ENCODE measurements at regions not wholly inside any gene's neighbourhood (a gene's known extent, or its start where the extent isn't known, plus 50 kb on each side); places are given as distances from the start of the nearest gene placed in this dataset.

DNA sequence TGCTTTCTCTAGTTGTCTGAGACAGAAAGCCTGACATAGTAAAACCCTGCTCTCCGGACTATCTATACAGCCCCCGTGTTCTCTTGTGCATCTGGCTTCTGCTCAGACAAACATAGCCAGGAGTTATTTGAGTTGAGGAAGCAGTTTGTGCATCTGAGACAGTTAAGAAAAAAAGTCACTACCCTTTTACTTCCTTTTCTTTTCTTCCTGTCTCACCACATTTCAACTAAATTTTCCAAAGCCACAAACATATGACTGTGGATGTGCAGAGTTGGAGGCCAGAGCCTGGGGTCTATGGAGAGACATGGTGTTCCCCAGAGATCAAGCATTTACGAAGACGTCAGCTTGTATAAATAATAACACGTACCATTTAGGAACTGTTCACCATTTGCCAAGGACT lies 158.5 kb upstream of the FGGY start:
- Histone ChIP-seq H3K36me3 (no peaks in the 10 kb centered on the region), H3K27me3 (no peaks in the 10 kb centered on the region), H3K9me3 (no peaks in the 10 kb centered on the region), H3K4me3 (no peak overlapping the region), H3K4me1 (peaks cover 23% of the 10 kb centered on the region), H3K27ac (no peak overlapping the region)
- intact Hi-C loops (cut with DNase I): no loop called here
- TF ChIP-seq CTCF (IDR thresholded peaks at IDR 0.05): no peak
- no peak for DNase-seq
- peak; percentile 44 for ATAC-seq

GRCh38 chr1:59139396-59139795 lies 157.5 kb upstream of the FGGY start:
- DNase-seq (no peak), ATAC-seq (peak; percentile 22)
- no peak overlapping the region for H3K27ac ChIP-seq
- intact Hi-C loops (cut with DNase I): no loop called here
- TF ChIP-seq CTCF (IDR thresholded peaks at IDR 0.05): no peak
- H3K27me3 ChIP-seq: no peaks in the 10 kb centered on the region
- H3K36me3 ChIP-seq: no peaks in the 10 kb centered on the region
- H3K9me3 ChIP-seq: no peaks in the 10 kb centered on the region
- peaks cover 27% of the 10 kb centered on the region for H3K4me1 ChIP-seq
- H3K4me3 ChIP-seq: no peak overlapping the region

DNA sequence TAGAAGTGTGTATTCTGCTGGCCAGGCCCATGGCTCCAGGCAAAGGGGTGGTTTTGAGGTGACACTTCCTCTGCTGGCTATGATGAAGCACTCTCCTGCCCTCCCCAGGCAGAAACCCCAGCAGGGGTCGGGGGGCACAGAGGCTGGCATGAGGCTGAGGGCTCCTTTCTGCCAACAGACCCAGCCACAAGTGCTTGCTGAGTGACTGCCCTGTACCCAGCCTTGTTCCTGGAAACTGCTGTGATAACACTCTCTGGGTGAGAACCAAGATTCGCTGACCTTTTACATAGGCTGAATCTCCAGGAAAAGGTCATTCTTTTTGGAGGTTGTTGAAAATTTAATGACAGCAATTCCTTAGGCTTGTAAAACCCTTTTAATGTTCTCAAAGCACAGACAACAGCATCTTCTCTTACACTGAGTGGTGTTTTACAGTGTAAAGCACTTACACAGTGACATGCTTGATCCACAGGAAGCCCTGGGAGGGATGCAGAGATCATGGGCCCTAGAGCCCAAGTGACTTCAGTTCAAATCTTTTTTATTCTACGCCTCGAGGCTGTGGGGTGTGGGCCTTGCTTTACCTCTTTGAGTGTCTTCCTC lies 155.5 kb upstream of the FGGY start:
- Histone ChIP-seq H3K4me3 (no peak overlapping the region), H3K27me3 (no peaks in the 10 kb centered on the region), H3K9me3 (no peaks in the 10 kb centered on the region), H3K4me1 (peaks cover 29% of the 10 kb centered on the region), H3K27ac (no peak overlapping the region), H3K36me3 (no peaks in the 10 kb centered on the region)
- TF ChIP-seq CTCF (IDR thresholded peaks at IDR 0.05): no peak
- intact Hi-C loops (cut with DNase I): loop anchor here (10.0 kb wide), 1 partner anchor 357 kb away; the partner anchor contains the start of gene JUN
- DNase-seq (no peak), ATAC-seq (no peak)

DNA sequence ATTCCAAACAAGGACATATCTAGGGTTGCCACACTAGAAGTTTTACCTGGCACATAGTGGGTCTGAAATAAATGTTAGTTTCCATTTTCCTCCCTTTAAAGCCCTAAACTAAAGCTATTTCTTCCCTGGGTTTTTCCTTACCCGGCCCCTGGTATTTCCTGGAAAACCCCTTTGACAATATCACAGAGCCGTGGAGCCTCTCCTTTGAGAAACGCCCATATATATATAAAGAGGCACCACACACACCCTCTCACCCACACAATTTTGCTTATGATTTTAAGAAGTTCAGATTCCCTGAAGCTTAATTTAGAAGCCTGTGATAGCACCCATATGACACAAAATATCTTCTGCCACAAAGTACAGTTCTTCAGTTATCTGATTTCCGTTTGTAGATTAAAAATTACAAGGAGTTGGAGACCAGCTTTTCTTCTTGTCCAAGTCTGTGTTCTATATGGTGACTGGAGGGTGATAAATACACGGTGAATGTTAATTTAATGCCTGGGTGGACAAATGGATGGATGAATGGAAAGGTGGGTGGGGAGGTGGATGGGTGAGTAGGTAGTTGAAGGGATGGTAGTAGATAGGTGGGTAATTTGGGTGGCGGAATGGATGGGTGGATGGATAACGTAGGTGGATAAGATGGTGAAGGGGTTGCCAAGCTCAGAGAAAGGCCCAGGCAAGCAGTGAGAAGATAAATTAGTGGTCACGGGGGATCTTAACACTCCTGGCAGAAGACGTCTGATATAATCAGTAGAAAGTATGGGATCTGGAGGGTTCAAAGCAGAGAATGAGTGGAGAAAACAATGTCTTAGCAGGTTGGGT lies 154.4 kb upstream of the FGGY start:
- no peak overlapping the region for H3K27ac ChIP-seq
- intact Hi-C loops (cut with DNase I): loop anchor here (10.0 kb wide), 1 partner anchor 358 kb away; the partner anchor contains the start of gene JUN
- DNase-seq: no peak
- H3K4me1 ChIP-seq: peaks cover 38% of the 10 kb centered on the region
- TF ChIP-seq CTCF (IDR thresholded peaks at IDR 0.05): no peak
- H3K27me3 ChIP-seq: no peaks in the 10 kb centered on the region
- ATAC-seq: no peak
- no peak overlapping the region for H3K4me3 ChIP-seq
- no peaks in the 10 kb centered on the region for H3K9me3 ChIP-seq
- H3K36me3 ChIP-seq: no peaks in the 10 kb centered on the region

DNA sequence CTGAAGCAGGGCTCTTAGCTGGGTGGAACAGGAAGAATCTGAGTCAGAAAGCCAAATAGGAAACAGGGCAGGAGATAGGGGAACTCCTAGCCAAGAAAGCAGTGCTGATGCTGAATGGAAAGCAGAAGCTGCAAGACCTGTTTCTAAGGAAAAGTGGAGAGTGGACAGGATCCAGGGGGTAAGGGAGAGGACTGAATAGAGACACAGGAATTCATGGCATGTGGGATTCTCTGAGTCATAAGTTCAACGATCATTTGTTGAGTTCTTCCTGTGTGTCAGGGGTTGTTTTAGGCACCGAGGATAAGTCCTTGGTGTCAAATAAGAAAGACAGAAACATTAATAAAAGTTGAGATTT lies 153.8 kb upstream of the FGGY start:
- Histone ChIP-seq H3K4me1 (peaks cover 38% of the 10 kb centered on the region), H3K4me3 (no peak overlapping the region), H3K27ac (no peak overlapping the region), H3K36me3 (no peaks in the 10 kb centered on the region), H3K27me3 (no peaks in the 10 kb centered on the region), H3K9me3 (no peaks in the 10 kb centered on the region)
- intact Hi-C loops (cut with DNase I): loop anchor here (10.0 kb wide), 1 partner anchor 358 kb away; the partner anchor contains the start of gene JUN
- ATAC-seq (peak; percentile 61), DNase-seq (no peak)
- no peak for TF ChIP-seq CTCF (IDR thresholded peaks at IDR 0.05)
